HCT116 (cell line): ENCODE measurements at regions not wholly inside any gene's neighbourhood (a gene's known extent, or its start where the extent isn't known, plus 50 kb on each side); places are given as distances from the start of the nearest gene placed in this dataset.

Experiments used
- ATAC-seq: fragments of 200-7000 bp; cut with Tn5 transposase; 2 replicates; pipeline ENCODE4 v1.9.1; 2020; ENCODE audit warnings: mild to moderate bottlenecking, moderate library complexity
- BruUV-seq: library from RNA; stranded (reverse); fragments of 400-500 nt; replicated peaks from 2 replicates; lab custom pipeline; 2021; lab: Mats Ljungman, UMichigan
- CTCF ChIA-PET: fragments of 300-600 bp; sonication (Branson Sonifier 250); formaldehyde crosslinking; loops from one replicate; lab custom pipeline; 2021; ENCODE audit warnings: antibody characterized with exemption; lab: Charles Lee
- POLR2A ChIA-PET: fragments of 300-600, 350-600 bp; sonication (Branson Sonifier 250); formaldehyde crosslinking; loops from one replicate; lab custom pipeline; 2021; ENCODE audit warnings: antibody characterized with exemption; lab: Charles Lee
- RAD21 ChIA-PET, 2 experiments: fragments of 300-600 bp; sonication (Branson Sonifier 250); formaldehyde crosslinking; loops; one replicate each; lab custom pipeline; 2023; ENCODE audit warnings: low total read pairs in 2 of 2; ENCODE audit not compliant: uncharacterized antibody in 2 of 2, unreplicated experiment in 2 of 2, low non-redundant PET in 1 of 2; lab: Charles Lee
- DNase-seq: peaks from one replicate; pipeline ENCODE4 v3.0.0-alpha.2; 2010; ENCODE audit warnings: low read depth, low spot score
- H2AFZ ChIP-seq: fragments of 200-600 bp; shearing (Covaris generic), sonication (generic); 2 replicates; pipeline ENCODE4 v1.6.1; 2017; ENCODE audit warnings: low read depth, mixed run types, mixed read lengths, antibody characterized with exemption, low read length; ENCODE audit not compliant: poor library complexity, severe bottlenecking
- H3K27ac ChIP-seq: 2 replicates; pipeline ENCODE4 v1.5.1; 2012; ENCODE audit warnings: low read depth, low read length
- H3K27me3 ChIP-seq: fragments of 200-600 bp; sonication (generic); 2 replicates; pipeline ENCODE4 v1.6.1; 2016; ENCODE audit warnings: mixed run types, low read length, mixed read lengths; ENCODE audit not compliant: insufficient read depth
- H3K36me3 ChIP-seq, 2 experiments: fragments of 200-500 bp in 1 of 2; fragments of 200-600 bp in 1 of 2; sonication (Bioruptor generic) in 1 of 2; sonication (generic) in 1 of 2; 2 replicates each; pipeline versions ENCODE4 v1.5.1 to v1.6.1; 2014 to 2016; ENCODE audit warnings: low read length in 2 of 2, inconsistent platforms in 1 of 2, mixed read lengths in 1 of 2, mixed run types in 1 of 2; ENCODE audit not compliant: insufficient read depth in 2 of 2, control insufficient read depth in 1 of 2
- H3K4me1 ChIP-seq, 2 experiments: fragments of 200-600 bp in 1 of 2; sonication (generic) in 1 of 2; 2 replicates each; pipeline versions ENCODE4 v1.5.1 to v1.6.1; 2012 to 2017; ENCODE audit warnings: low read length in 2 of 2, inconsistent platforms in 1 of 2, mild to moderate bottlenecking in 1 of 2, mixed read lengths in 1 of 2, mixed run types in 1 of 2, moderate library complexity in 1 of 2; ENCODE audit not compliant: insufficient read depth in 2 of 2, control insufficient read depth in 1 of 2
- H3K4me2 ChIP-seq: fragments of 200-600 bp; sonication (generic); 2 replicates; pipeline ENCODE4 v1.6.1; 2017; ENCODE audit warnings: mixed run types, low read length, mixed read lengths
- H3K4me3 ChIP-seq, 2 experiments: fragments of 200-600 bp in 1 of 2; sonication (generic) in 1 of 2; replicated peaks in 1 of 2; 2 replicates each; pipeline ENCODE4 v1.5.1; 2011 to 2016; ENCODE audit warnings: low read length in 2 of 2, control low read depth in 1 of 2, low read depth in 1 of 2, mild to moderate bottlenecking in 1 of 2, mixed read lengths in 1 of 2, mixed run types in 1 of 2
- H3K79me2 ChIP-seq: fragments of 200-600 bp; sonication (generic); 2 replicates; pipeline ENCODE4 v1.6.1; 2017; ENCODE audit warnings: mild to moderate bottlenecking, mixed run types, low read length, moderate library complexity, mixed read lengths; ENCODE audit not compliant: insufficient read depth
- H3K9ac ChIP-seq: fragments of 200-600 bp; sonication (generic); 2 replicates; pipeline ENCODE4 v1.6.1; 2016; ENCODE audit warnings: low read length, mixed read lengths
- H3K9me2 ChIP-seq: fragments of 200-600 bp; sonication (generic), shearing (Covaris generic); 2 replicates; pipeline ENCODE4 v1.6.1; 2017; ENCODE audit warnings: mixed run types, mild to moderate bottlenecking, moderate library complexity; ENCODE audit not compliant: insufficient read depth
- H3K9me3 ChIP-seq, 2 experiments: fragments of 200-500 bp in 1 of 2; fragments of 200-600 bp in 1 of 2; sonication (Bioruptor generic) in 1 of 2; sonication (generic) in 1 of 2; 2 replicates each; pipeline ENCODE4 v1.6.1; 2014 to 2017; ENCODE audit warnings: low read length in 2 of 2, mixed read lengths in 2 of 2, inconsistent platforms in 1 of 2, low read depth in 1 of 2, mild to moderate bottlenecking in 1 of 2, mixed run types in 1 of 2, moderate library complexity in 1 of 2; ENCODE audit not compliant: control insufficient read depth in 1 of 2, insufficient read depth in 1 of 2
- H4K20me1 ChIP-seq: fragments of 200-600 bp; sonication (generic), shearing (Covaris generic); 2 replicates; pipeline ENCODE4 v1.6.1; 2017; ENCODE audit warnings: mixed run types, mild to moderate bottlenecking, moderate library complexity; ENCODE audit not compliant: insufficient read depth
- CEBPB ChIP-seq: IDR thresholded peaks from 2 replicates; pipeline ENCODE4 v1.6.1; 2012; ENCODE audit warnings: low read depth
- EZH2phosphoT487 ChIP-seq: fragments of 200-600 bp; IDR thresholded peaks from 2 replicates; pipeline ENCODE4 v1.6.1; 2018; ENCODE audit warnings: antibody characterized with exemption, borderline replicate concordance
- JUND ChIP-seq: IDR thresholded peaks from 2 replicates; pipeline ENCODE4 v1.6.1; 2012
- MAX ChIP-seq: IDR thresholded peaks from 2 replicates; pipeline ENCODE4 v1.6.1; 2012
- SIN3A ChIP-seq: IDR thresholded peaks from 2 replicates; pipeline ENCODE4 v1.6.1; 2012; ENCODE audit warnings: low read depth
- SP1 ChIP-seq: IDR thresholded peaks from 2 replicates; pipeline ENCODE4 v1.6.1; 2012; ENCODE audit warnings: low read depth
- SRF ChIP-seq: IDR thresholded peaks from 2 replicates; pipeline ENCODE4 v1.6.1; 2012; ENCODE audit warnings: low read depth
- TCF7L2 ChIP-seq: IDR thresholded peaks from 2 replicates; pipeline ENCODE4 v1.7.0; 2011; ENCODE audit warnings: borderline replicate concordance, inconsistent platforms; ENCODE audit not compliant: insufficient read depth, insufficient read length; ENCODE audit errors: extremely low read depth
- YY1 ChIP-seq: IDR thresholded peaks from 2 replicates; pipeline ENCODE4 v1.6.1; 2011; ENCODE audit warnings: low read length, low read depth, moderate library complexity, mild to moderate bottlenecking; ENCODE audit not compliant: insufficient replicate concordance; ENCODE audit errors: extremely low read depth
- intact Hi-C: fragments of 100-400 bp; cut with micrococcal nuclease; formaldehyde crosslinking; loops from 2 replicates; pipeline ENCODE4 v1.10.0; 2022

- no TSS peak for BruUV-seq
- RAD21 ChIA-PET, result no interaction called here
- Histone ChIP-seq H3K9me3 (no peaks in the 10 kb centered on the region), H3K79me2 (no peaks in the 10 kb centered on the region), H3K27me3 (peaks cover 25% of the 10 kb centered on the region), H3K4me3 (no peak overlapping the region), H3K9ac (no peak overlapping the region), H2AFZ (no peak overlapping the region), H4K20me1 (no peaks in the 10 kb centered on the region), H3K4me1 (no peaks in the 10 kb centered on the region), H3K9me2 (no peaks in the 10 kb centered on the region), H3K4me2 (no peak overlapping the region), H3K36me3 (no peaks in the 10 kb centered on the region), H3K27ac (no peak overlapping the region)
- no peak for DNase-seq
- intact Hi-C loops, result no loop called here
- no peak for ATAC-seq
- CTCF ChIA-PET, result no interaction called here
- no peak for TF ChIP-seq SRF
- TF ChIP-seq SIN3A, result no peak
- TF ChIP-seq MAX, result no peak
- no peak for TF ChIP-seq TCF7L2
- POLR2A ChIA-PET, result no interaction called here
These were observed 492.1 kb upstream of the PPP2R3A start for GRCh38 chr3:135473449-135473848.

- BruUV-seq, result no TSS peak
- CTCF ChIA-PET, result no interaction called here
- H3K4me2 ChIP-seq, result no peak overlapping the region
- H3K4me3 ChIP-seq, result no peak overlapping the region
- no peak overlapping the region for H3K9ac ChIP-seq
- peaks cover 16% of the 10 kb centered on the region; the same call in 1 of the 2 replicates for H3K27me3 ChIP-seq
- no peak for ATAC-seq
- no peaks in the 10 kb centered on the region for H3K79me2 ChIP-seq
- H3K4me1 ChIP-seq, result no peaks in the 10 kb centered on the region
- no peaks in the 10 kb centered on the region for H4K20me1 ChIP-seq
- TF ChIP-seq JUND (no peak), SP1 (no peak), EZH2phosphoT487 (no peak), YY1 (no peak), CEBPB (no peak), MAX (no peak)
- intact Hi-C loops, result no loop called here
- no peaks in the 10 kb centered on the region for H3K36me3 ChIP-seq
- POLR2A ChIA-PET, result no interaction called here
- no peaks in the 10 kb centered on the region for H3K9me3 ChIP-seq
- no peaks in the 10 kb centered on the region for H3K9me2 ChIP-seq
- no peak for DNase-seq
- no peak overlapping the region for H3K27ac ChIP-seq
- H2AFZ ChIP-seq, result no peak overlapping the region
- RAD21 ChIA-PET, result no interaction called here
These were observed 478.3 kb upstream of the PPP2R3A start for GRCh38 chr3:135487261-135487660.
